ENCODE measurements at regions not wholly inside any gene's neighbourhood (a gene's known extent, or its start where the extent isn't known, plus 50 kb on each side); places are given as distances from the start of the nearest gene placed in this dataset.

- no peak for TF ChIP-seq ZNF140 (tag by site-specific recombination; IDR thresholded peaks at IDR 0.05)
- no peak for TF ChIP-seq ZNF19 (tag by site-specific recombination; IDR thresholded peaks at IDR 0.05; ENCODE audit: low read depth)
- TF ChIP-seq CTCF (tag by site-specific recombination; IDR thresholded peaks at IDR 0.05) = no peak
- no peak for TF ChIP-seq MEIS1 (CRISPR knock-in tag; IDR thresholded peaks at IDR 0.05; ENCODE audit: borderline replicate concordance)
- no peak for TF ChIP-seq YY1 (tag by site-specific recombination; IDR thresholded peaks at IDR 0.05)
- TF ChIP-seq ZNF555 (tag by site-specific recombination; conservative IDR thresholded peaks at IDR 0.05) = no peak
These were observed 432.4 kb downstream of the DCDC2C start for GRCh38 chr2:4135765-4136164.
